Gastrocnemius medialis (tissue), 4 donors: ENCODE measurements at regions not wholly inside any gene's neighbourhood (a gene's known extent, or its start where the extent isn't known, plus 50 kb on each side); places are given as distances from the start of the nearest gene placed in this dataset.

ENCODE experiments used
- ATAC-seq, 2 donors: fragments of 150-250 bp; one replicate each; pipeline ENCODE4 v1.9.1; 2016
- DNase-seq, 2 donors: peaks; one replicate each; pipeline ENCODE4 v3.0.0-alpha.2; 2019
- H3K27ac ChIP-seq, 4 donors: fragments of 200-600 bp; sonication (generic); 1 replicate in 1 of 4; 2 replicates in 3 of 4; pipeline ENCODE4 v1.5.1; 2016 to 2018; ENCODE audit warnings: mild to moderate bottlenecking in 2 of 4, moderate library complexity in 1 of 4
- H3K27me3 ChIP-seq, 3 donors: fragments of 200-600 bp; sonication (generic) in 2 of 3; 1 replicate in 1 of 3; 2 replicates in 2 of 3; pipeline versions ENCODE4 v1.5.1 to v1.6.0; 2016 to 2019; ENCODE audit warnings: mild to moderate bottlenecking in 1 of 3, moderate library complexity in 1 of 3
- H3K36me3 ChIP-seq, 2 donors: fragments of 200-600 bp; sonication (generic) in 1 of 2; one replicate each; pipeline ENCODE4 v1.5.1; 2017 to 2018
- H3K4me1 ChIP-seq, 2 donors: fragments of 200-600 bp; sonication (generic) in 1 of 2; one replicate each; pipeline ENCODE4 v1.5.1; 2016 to 2017; ENCODE audit warnings: mild to moderate bottlenecking in 2 of 2
- H3K4me3 ChIP-seq, 4 donors: fragments of 200-600 bp; sonication (generic) in 3 of 4; 1 replicate in 1 of 4; 2 replicates in 3 of 4; pipeline ENCODE4 v1.5.1; 2016 to 2019; ENCODE audit warnings: mild to moderate bottlenecking in 2 of 4
- H3K9me3 ChIP-seq, 3 donors: fragments of 200-600 bp; sonication (generic) in 2 of 3; 1 replicate in 1 of 3; 2 replicates in 2 of 3; pipeline ENCODE4 v1.5.1; 2016 to 2019
- POLR2A ChIP-seq, 2 donors: fragments of 450-650 bp; IDR thresholded peaks; one replicate each; pipeline ENCODE4 v1.6.1; 2017; ENCODE audit warnings: antibody characterized with exemption in 2 of 2, mild to moderate bottlenecking in 2 of 2, moderate library complexity in 2 of 2
- in situ Hi-C, 4 donors: fragments of 200-750 bp; cut with MboI; loops; one replicate each; pipeline versions ENCODE4 v1.15.0 to v1.8.0; 2017; ENCODE audit warnings: low sequenced_read_pairs in 4 of 4
- intact Hi-C: fragments of 100-400 bp; cut with DNase I; formaldehyde crosslinking; loops from one replicate; pipeline ENCODE4 v1.15.1; 2023; ENCODE audit warnings: low total_unique reads
- TF ChIP-seq, protein P1 (sequence below), 5 experiments: fragments of 450-650 bp in 3 of 5; fragments of 200-600 bp in 2 of 5; sonication (generic) in 2 of 5; IDR thresholded peaks in 4 of 5; conservative IDR thresholded peaks in 1 of 5; 1 replicate in 4 of 5; 2 replicates in 1 of 5; pipeline ENCODE4 v1.5.1; 2016 to 2019; ENCODE audit warnings: antibody characterized with exemption in 5 of 5, mild to moderate bottlenecking in 3 of 5, moderate library complexity in 3 of 5

DNA sequence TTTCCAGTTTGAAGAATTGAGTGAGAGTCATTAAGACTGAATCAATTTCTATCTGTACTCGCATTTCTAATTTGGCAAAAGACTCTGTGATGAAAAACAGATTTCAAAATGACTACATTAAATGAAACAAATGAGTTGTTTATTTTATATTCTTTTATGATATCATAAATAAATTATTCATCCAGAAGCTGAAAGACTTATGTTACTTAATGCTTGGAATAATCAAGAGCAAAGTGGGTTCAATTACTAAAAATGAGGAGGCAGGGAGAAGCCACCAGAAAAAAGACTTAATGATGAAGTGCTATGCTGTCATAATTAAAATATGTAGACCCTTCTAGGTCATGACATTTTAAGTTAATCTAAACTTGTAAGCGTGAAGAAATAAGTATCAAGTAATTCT, 130.6 kb upstream of the FERMT1 start:
- no peaks in the 10 kb centered on the region for H3K9me3 ChIP-seq
- intact Hi-C loops = no loop called here
- DNase-seq = no peak
- no peaks in the 10 kb centered on the region for H3K4me1 ChIP-seq
- no peak for ATAC-seq
- no peak for TF ChIP-seq POLR2A (IDR thresholded peaks at IDR 0.05)
- TF ChIP-seq, protein P1, sequence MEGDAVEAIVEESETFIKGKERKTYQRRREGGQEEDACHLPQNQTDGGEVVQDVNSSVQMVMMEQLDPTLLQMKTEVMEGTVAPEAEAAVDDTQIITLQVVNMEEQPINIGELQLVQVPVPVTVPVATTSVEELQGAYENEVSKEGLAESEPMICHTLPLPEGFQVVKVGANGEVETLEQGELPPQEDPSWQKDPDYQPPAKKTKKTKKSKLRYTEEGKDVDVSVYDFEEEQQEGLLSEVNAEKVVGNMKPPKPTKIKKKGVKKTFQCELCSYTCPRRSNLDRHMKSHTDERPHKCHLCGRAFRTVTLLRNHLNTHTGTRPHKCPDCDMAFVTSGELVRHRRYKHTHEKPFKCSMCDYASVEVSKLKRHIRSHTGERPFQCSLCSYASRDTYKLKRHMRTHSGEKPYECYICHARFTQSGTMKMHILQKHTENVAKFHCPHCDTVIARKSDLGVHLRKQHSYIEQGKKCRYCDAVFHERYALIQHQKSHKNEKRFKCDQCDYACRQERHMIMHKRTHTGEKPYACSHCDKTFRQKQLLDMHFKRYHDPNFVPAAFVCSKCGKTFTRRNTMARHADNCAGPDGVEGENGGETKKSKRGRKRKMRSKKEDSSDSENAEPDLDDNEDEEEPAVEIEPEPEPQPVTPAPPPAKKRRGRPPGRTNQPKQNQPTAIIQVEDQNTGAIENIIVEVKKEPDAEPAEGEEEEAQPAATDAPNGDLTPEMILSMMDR (IDR thresholded peaks at IDR 0.05 in 4 of 5, conservative IDR thresholded peaks at IDR 0.05 in 1 of 5) = no peak
- no peak overlapping the region for H3K4me3 ChIP-seq
- H3K27me3 ChIP-seq = no peaks in the 10 kb centered on the region
- no peaks in the 10 kb centered on the region for H3K36me3 ChIP-seq
- no peak overlapping the region for H3K27ac ChIP-seq
- in situ Hi-C loops = no loop called here

DNA sequence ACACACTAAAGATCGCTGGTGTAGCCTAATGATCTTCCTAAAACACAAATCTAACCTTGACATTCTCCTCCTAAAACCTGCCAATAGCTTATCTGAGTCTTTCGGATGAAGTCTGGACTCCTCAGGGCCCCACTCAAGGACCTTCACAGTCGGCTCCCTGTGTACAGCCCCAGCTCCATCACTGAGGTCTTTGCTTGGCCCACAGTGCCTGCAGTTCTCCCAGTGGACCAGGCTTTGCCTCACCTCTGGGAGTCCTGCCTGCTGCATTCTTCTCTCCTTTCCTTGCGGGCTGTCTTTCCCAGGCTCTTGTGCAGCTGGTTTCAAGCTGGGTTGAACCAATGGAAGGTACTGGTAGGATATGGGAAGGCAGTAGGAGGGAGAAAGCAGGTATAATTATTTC, 122.6 kb upstream of the FERMT1 start:
- no peaks in the 10 kb centered on the region for H3K4me1 ChIP-seq
- no peaks in the 10 kb centered on the region for H3K9me3 ChIP-seq
- H3K4me3 ChIP-seq = no peak overlapping the region
- intact Hi-C loops (no loop called here), in situ Hi-C loops (no loop called here)
- no peak for ATAC-seq
- TF ChIP-seq, protein P1 (IDR thresholded peaks at IDR 0.05 in 4 of 5, conservative IDR thresholded peaks at IDR 0.05 in 1 of 5) = no peak
- no peak for TF ChIP-seq POLR2A (IDR thresholded peaks at IDR 0.05)
- no peak for DNase-seq
- no peak overlapping the region for H3K27ac ChIP-seq
- H3K36me3 ChIP-seq = no peaks in the 10 kb centered on the region
- H3K27me3 ChIP-seq = no peaks in the 10 kb centered on the region

DNA sequence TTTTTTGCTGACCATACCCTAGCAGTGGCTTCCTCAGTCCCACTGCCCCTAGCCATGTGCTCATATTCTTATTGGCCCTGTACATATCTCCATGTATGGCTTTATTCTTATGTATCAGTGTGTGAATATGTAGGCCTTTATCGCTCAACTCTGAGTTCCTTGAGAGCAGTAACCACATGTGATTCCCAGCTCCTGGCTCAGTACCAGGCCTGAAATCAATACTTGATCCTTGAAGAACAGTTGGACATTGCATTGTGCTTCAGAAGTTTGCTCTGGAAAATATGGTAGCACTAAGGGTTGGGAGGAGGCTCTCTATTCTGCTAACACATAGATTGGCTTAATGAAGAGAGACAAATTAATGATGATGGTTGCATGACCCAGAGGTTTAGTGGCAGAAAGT, 118.8 kb upstream of the FERMT1 start:
- in situ Hi-C loops (no loop called here), intact Hi-C loops (no loop called here)
- TF ChIP-seq, protein P1 (IDR thresholded peaks at IDR 0.05 in 4 of 5, conservative IDR thresholded peaks at IDR 0.05 in 1 of 5) = no peak
- Histone ChIP-seq H3K27me3 (no peaks in the 10 kb centered on the region), H3K36me3 (no peaks in the 10 kb centered on the region), H3K27ac (no peak overlapping the region), H3K9me3 (no peaks in the 10 kb centered on the region), H3K4me1 (no peaks in the 10 kb centered on the region), H3K4me3 (no peak overlapping the region)
- ATAC-seq (no peak), DNase-seq (no peak)

DNA sequence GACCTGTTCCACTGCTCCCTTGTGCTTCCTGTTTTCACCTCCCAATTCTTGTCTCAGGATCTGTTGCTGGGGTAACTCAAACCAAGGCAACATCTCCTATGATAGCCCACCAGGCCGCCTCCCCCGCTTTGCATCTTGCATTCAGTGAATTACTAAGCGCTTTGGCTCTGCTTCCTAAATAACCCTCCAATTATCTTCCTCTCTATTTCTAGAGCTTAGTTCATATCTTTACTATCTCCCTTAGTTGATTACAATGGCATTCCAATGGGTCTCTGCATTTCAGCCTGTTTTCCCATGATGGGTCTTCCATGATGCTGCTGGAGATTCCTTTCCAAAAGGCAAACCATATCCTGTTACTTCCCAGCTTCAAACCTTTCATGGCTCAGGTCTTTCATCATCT, 117.2 kb upstream of the FERMT1 start:
- intact Hi-C loops (no loop called here), in situ Hi-C loops (no loop called here)
- Histone ChIP-seq H3K27ac (no peak overlapping the region), H3K9me3 (no peaks in the 10 kb centered on the region), H3K27me3 (no peaks in the 10 kb centered on the region), H3K4me1 (no peaks in the 10 kb centered on the region), H3K4me3 (no peak overlapping the region), H3K36me3 (no peaks in the 10 kb centered on the region)
- DNase-seq (no peak), ATAC-seq (no peak)
- TF ChIP-seq POLR2A (IDR thresholded peaks at IDR 0.05) = no peak
- TF ChIP-seq, protein P1 (IDR thresholded peaks at IDR 0.05 in 4 of 5, conservative IDR thresholded peaks at IDR 0.05 in 1 of 5) = no peak

DNA sequence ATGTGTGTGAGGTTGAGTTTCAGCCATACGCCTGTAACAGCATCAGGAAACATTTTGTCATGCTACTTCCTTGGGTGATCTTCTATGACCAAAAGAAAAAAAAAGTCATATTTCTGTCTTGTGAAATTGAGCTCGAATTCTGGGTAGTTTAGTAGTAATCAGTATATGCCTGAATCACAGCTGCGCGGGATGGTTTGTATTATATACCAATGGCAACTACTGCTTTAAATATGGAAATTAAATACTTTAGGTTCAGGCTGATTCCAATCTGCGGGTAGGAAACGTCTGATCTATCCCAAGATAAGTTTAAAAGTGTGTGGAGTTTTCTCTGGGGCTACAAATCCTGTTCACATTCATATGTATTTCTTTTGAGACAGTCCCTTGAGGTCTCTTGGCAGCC, 115.6 kb upstream of the FERMT1 start:
- TF ChIP-seq, protein P1 (IDR thresholded peaks at IDR 0.05 in 4 of 5, conservative IDR thresholded peaks at IDR 0.05 in 1 of 5) = no peak
- no peak for TF ChIP-seq POLR2A (IDR thresholded peaks at IDR 0.05)
- ATAC-seq (no peak), DNase-seq (no peak)
- no peak overlapping the region for H3K27ac ChIP-seq
- H3K27me3 ChIP-seq = no peaks in the 10 kb centered on the region
- H3K36me3 ChIP-seq = no peaks in the 10 kb centered on the region
- H3K4me3 ChIP-seq = no peak overlapping the region
- in situ Hi-C loops (no loop called here), intact Hi-C loops (no loop called here)
- no peaks in the 10 kb centered on the region for H3K9me3 ChIP-seq
- no peaks in the 10 kb centered on the region for H3K4me1 ChIP-seq
